ENCODE measurements at regions not wholly inside any gene's neighbourhood (a gene's known extent, or its start where the extent isn't known, plus 50 kb on each side); places are given as distances from the start of the nearest gene placed in this dataset.

- DNase-seq (ENCODE audit: low read depth), result no peak
- TF ChIP-seq, protein P1, sequence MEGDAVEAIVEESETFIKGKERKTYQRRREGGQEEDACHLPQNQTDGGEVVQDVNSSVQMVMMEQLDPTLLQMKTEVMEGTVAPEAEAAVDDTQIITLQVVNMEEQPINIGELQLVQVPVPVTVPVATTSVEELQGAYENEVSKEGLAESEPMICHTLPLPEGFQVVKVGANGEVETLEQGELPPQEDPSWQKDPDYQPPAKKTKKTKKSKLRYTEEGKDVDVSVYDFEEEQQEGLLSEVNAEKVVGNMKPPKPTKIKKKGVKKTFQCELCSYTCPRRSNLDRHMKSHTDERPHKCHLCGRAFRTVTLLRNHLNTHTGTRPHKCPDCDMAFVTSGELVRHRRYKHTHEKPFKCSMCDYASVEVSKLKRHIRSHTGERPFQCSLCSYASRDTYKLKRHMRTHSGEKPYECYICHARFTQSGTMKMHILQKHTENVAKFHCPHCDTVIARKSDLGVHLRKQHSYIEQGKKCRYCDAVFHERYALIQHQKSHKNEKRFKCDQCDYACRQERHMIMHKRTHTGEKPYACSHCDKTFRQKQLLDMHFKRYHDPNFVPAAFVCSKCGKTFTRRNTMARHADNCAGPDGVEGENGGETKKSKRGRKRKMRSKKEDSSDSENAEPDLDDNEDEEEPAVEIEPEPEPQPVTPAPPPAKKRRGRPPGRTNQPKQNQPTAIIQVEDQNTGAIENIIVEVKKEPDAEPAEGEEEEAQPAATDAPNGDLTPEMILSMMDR (IDR thresholded peaks at IDR 0.05; ENCODE audit: insufficient read depth, low read length, severe bottlenecking), result no peak
- H3K4me3 ChIP-seq (ENCODE audit: low read depth, low read length), result no peak overlapping the region
- no peak for FAIRE-seq
- no peaks in the 10 kb centered on the region for H3K27me3 ChIP-seq (ENCODE audit: control insufficient read depth, insufficient read depth, low read length)
- H3K36me3 ChIP-seq (ENCODE audit: control insufficient read depth, insufficient read depth, low read length), result no peaks in the 10 kb centered on the region
Observed at GRCh38 chr9:129561594-129562281, 59.2 kb downstream of the C9orf50 start.

- Histone ChIP-seq H3K4me3 (ENCODE audit: low read depth, low read length) (no peak overlapping the region), H3K27me3 (ENCODE audit: control insufficient read depth, insufficient read depth, low read length) (no peaks in the 10 kb centered on the region), H3K36me3 (ENCODE audit: control insufficient read depth, insufficient read depth, low read length) (no peaks in the 10 kb centered on the region)
- TF ChIP-seq, protein P1 (IDR thresholded peaks at IDR 0.05; ENCODE audit: insufficient read depth, low read length, severe bottlenecking), result no peak
- no peak for FAIRE-seq
- no peak for DNase-seq (ENCODE audit: low read depth)
Observed at GRCh38 chr9:129560881-129561306, 60.0 kb downstream of the C9orf50 start.

DNA sequence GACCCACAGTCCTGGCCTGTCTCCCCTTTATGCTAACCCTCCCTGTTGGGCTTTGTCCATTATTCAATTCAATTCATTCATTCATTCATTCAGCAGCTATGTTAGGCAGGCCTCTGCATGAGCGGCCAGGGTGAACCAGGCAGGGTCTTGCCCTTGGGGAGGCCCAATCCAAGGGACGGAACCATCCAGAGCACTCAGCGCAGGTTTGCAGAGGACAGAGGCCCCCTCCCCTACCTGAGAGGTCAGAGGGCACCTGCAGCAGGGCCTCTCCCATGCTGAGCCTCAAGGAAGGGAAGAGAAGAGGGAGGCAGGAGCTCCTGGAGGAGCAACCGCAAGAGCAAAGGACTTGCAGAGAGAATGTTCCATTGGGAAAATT lies 61.4 kb downstream of the C9orf50 start:
- FAIRE-seq, result no peak
- Histone ChIP-seq H3K27me3 (ENCODE audit: control insufficient read depth, insufficient read depth, low read length) (no peaks in the 10 kb centered on the region), H3K36me3 (ENCODE audit: control insufficient read depth, insufficient read depth, low read length) (no peaks in the 10 kb centered on the region), H3K4me3 (ENCODE audit: low read depth, low read length) (no peak overlapping the region)
- TF ChIP-seq, protein P1 (IDR thresholded peaks at IDR 0.05; ENCODE audit: insufficient read depth, low read length, severe bottlenecking), result no peak
- DNase-seq (ENCODE audit: low read depth), result no peak

DNA sequence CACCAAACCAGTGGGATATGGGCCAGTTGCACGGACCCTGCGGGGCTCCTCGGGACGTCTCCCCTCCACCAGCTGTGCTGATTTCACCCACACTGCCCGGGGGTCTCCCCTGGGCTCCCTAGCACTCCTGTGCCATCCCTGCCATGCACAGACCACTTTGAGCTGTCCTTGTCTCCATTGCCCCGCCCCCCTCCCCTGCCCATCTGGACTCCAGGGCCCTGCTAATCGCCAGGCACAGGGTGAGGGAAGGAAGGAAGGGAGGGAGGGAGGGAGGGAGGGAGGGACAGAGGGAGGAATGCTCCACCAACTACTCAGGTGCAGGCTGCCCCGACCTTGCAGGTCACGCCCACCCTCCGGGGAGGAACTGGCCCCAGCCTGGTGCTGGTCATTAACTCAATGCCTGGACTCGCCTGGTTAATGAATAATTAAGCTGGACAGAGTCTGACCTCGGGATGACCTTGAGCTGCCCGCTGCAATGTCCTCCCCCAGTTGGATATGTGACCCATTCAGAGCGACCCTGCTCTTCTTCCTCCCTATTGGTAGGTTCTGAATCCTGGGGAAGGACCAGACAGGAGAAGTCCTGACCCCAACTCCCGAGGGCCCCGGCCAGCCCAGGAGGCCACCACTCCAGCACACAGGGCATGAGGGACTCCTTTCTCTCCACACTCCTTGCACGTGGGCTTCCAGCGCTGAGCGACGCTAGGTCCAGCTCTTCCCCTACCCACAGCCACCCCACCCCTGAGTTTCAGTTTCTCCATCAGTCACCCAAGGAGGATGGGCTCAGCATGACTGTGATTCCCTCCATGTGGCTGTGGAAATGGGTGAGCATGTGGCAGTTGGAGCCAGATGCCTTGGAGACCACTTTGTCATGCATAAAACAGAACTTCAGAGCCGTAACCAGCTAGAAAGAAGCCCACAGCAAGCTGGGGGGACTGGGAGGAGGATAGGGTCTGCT lies 62.1 kb downstream of the C9orf50 start:
- no peak overlapping the region for H3K4me3 ChIP-seq (ENCODE audit: low read depth, low read length)
- TF ChIP-seq, protein P1 (IDR thresholded peaks at IDR 0.05; ENCODE audit: insufficient read depth, low read length, severe bottlenecking), result no peak
- DNase-seq (ENCODE audit: low read depth) (no peak), FAIRE-seq (no peak)
- no peaks in the 10 kb centered on the region for H3K27me3 ChIP-seq (ENCODE audit: control insufficient read depth, insufficient read depth, low read length)
- H3K36me3 ChIP-seq (ENCODE audit: control insufficient read depth, insufficient read depth, low read length), result no peaks in the 10 kb centered on the region

DNA sequence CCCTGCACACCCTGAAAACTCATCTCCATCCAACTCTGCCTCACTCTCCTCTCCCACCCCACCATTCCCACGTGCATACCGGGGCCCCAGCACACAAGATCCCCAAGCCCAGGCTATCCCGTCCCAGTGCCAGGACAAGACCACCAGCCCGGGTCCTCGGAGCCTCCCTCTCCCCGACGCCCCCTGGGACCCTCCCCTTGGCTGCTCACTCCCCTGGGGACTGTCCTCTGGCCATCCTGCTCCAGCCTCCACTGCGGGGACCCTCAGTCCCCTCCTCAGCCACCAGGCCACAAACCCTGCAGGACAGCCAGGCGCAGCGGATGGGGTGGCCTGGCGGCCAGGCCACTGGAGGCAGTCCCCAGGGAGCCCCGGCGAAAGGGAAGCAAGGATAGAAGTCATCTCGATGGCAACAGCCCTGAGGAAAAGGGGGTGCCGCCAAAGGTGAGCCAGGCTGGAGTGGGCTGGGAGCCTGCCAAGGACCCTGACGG lies 62.8 kb downstream of the C9orf50 start:
- Histone ChIP-seq H3K36me3 (ENCODE audit: control insufficient read depth, insufficient read depth, low read length) (no peaks in the 10 kb centered on the region), H3K27me3 (ENCODE audit: control insufficient read depth, insufficient read depth, low read length) (no peaks in the 10 kb centered on the region), H3K4me3 (ENCODE audit: low read depth, low read length) (no peak overlapping the region)
- DNase-seq (ENCODE audit: low read depth), result no peak
- FAIRE-seq, result no peak
- TF ChIP-seq, protein P1 (IDR thresholded peaks at IDR 0.05; ENCODE audit: insufficient read depth, low read length, severe bottlenecking), result no peak
